Ishikawa (cell line): ENCODE measurements at regions not wholly inside any gene's neighbourhood (a gene's known extent, or its start where the extent isn't known, plus 50 kb on each side); places are given as distances from the start of the nearest gene placed in this dataset.

ENCODE experiments used
- CEBPB ChIP-seq: IDR thresholded peaks from 2 replicates; pipeline ENCODE4 v1.6.1; 2012
- CREB1 ChIP-seq: IDR thresholded peaks from 2 replicates; pipeline ENCODE4 v1.6.1; 2012; ENCODE audit warnings: low read depth
- EGR1 ChIP-seq: IDR thresholded peaks from 2 replicates; pipeline ENCODE4 v1.6.1; 2012
- EP300 ChIP-seq: IDR thresholded peaks from 2 replicates; pipeline ENCODE4 v1.6.1; 2012; ENCODE audit warnings: borderline replicate concordance
- FOXM1 ChIP-seq: IDR thresholded peaks from 2 replicates; pipeline ENCODE4 v1.6.1; 2012; ENCODE audit warnings: low read depth, borderline replicate concordance
- NFIC ChIP-seq: IDR thresholded peaks from 2 replicates; pipeline ENCODE4 v1.6.1; 2012
- RAD21 ChIP-seq: IDR thresholded peaks from 2 replicates; pipeline ENCODE4 v1.6.1; 2012; ENCODE audit warnings: low read depth
- TAF1 ChIP-seq: IDR thresholded peaks from 2 replicates; pipeline ENCODE4 v1.6.1; 2012; ENCODE audit warnings: low read depth, mild to moderate bottlenecking
- TCF12 ChIP-seq: IDR thresholded peaks from 2 replicates; pipeline ENCODE4 v1.6.1; 2012; ENCODE audit warnings: low read depth
- TEAD4 ChIP-seq: IDR thresholded peaks from 2 replicates; pipeline ENCODE4 v1.6.1; 2012
- YY1 ChIP-seq: IDR thresholded peaks from 2 replicates; pipeline ENCODE4 v1.6.1; 2012; ENCODE audit warnings: low read depth
- ZBTB7A ChIP-seq: IDR thresholded peaks from 2 replicates; pipeline ENCODE4 v1.6.1; 2012; ENCODE audit warnings: low read depth
- TF ChIP-seq, protein P1 (sequence below): IDR thresholded peaks from 2 replicates; pipeline ENCODE4 v1.6.1; 2012; ENCODE audit warnings: low read depth, mild to moderate bottlenecking
- TF ChIP-seq, protein P2 (sequence below): IDR thresholded peaks from 2 replicates; pipeline ENCODE4 v1.6.1; 2012
- TF ChIP-seq, protein P3 (sequence below): IDR thresholded peaks from 2 replicates; pipeline ENCODE4 v1.6.1; 2012

DNA sequence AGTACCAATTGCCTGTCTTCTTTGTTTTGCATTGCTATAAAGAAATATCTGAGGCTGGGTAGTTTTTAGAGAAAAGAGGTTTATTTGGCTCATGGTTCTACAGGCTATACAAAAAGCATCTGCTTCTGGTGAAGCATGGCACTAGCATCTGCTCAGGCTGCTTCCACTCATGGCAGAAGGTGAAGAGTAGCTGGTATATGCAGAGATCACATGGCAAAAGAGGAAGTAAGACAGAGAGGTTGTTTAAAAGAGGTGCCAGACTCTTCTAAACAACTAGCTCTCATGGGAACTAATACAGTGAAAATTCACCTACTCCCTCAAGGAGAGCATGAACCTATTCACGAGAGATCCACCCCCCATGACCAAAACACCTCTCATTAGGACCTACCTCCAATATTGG, 56.7 kb upstream of the GUCA2B start:
- no peak for TF ChIP-seq ZBTB7A
- TF ChIP-seq FOXM1, result no peak
- TF ChIP-seq TEAD4, result no peak
- TF ChIP-seq, protein P1, sequence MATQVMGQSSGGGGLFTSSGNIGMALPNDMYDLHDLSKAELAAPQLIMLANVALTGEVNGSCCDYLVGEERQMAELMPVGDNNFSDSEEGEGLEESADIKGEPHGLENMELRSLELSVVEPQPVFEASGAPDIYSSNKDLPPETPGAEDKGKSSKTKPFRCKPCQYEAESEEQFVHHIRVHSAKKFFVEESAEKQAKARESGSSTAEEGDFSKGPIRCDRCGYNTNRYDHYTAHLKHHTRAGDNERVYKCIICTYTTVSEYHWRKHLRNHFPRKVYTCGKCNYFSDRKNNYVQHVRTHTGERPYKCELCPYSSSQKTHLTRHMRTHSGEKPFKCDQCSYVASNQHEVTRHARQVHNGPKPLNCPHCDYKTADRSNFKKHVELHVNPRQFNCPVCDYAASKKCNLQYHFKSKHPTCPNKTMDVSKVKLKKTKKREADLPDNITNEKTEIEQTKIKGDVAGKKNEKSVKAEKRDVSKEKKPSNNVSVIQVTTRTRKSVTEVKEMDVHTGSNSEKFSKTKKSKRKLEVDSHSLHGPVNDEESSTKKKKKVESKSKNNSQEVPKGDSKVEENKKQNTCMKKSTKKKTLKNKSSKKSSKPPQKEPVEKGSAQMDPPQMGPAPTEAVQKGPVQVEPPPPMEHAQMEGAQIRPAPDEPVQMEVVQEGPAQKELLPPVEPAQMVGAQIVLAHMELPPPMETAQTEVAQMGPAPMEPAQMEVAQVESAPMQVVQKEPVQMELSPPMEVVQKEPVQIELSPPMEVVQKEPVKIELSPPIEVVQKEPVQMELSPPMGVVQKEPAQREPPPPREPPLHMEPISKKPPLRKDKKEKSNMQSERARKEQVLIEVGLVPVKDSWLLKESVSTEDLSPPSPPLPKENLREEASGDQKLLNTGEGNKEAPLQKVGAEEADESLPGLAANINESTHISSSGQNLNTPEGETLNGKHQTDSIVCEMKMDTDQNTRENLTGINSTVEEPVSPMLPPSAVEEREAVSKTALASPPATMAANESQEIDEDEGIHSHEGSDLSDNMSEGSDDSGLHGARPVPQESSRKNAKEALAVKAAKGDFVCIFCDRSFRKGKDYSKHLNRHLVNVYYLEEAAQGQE, result no peak
- TF ChIP-seq EGR1, result no peak
- TF ChIP-seq YY1, result no peak
- TF ChIP-seq TCF12, result no peak
- no peak for TF ChIP-seq TAF1
- TF ChIP-seq RAD21, result no peak
- TF ChIP-seq, protein P2, sequence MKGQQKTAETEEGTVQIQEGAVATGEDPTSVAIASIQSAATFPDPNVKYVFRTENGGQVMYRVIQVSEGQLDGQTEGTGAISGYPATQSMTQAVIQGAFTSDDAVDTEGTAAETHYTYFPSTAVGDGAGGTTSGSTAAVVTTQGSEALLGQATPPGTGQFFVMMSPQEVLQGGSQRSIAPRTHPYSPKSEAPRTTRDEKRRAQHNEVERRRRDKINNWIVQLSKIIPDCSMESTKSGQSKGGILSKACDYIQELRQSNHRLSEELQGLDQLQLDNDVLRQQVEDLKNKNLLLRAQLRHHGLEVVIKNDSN, result no peak
- no peak for TF ChIP-seq NFIC
- no peak for TF ChIP-seq EP300
- TF ChIP-seq, protein P3, sequence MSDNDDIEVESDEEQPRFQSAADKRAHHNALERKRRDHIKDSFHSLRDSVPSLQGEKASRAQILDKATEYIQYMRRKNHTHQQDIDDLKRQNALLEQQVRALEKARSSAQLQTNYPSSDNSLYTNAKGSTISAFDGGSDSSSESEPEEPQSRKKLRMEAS, result no peak

DNA sequence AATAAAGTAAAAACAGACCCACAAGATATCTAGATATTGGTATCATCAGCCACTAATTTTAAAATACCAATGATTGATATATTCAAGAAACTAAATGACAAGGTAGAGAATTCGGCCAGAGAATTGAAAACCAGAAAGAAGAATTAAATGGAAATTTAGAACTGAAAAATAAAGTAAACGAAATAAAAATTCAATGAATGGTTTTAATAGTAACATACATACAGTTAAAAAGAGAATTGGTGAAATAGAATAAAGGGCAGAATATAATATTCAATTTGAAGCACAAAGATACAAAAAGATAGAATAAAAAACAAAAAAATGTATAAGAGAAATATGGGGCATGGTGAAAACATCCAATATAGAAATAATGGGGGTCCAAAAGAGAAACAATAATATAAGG, 64.0 kb upstream of the GUCA2B start:
- TF ChIP-seq RAD21, result no peak
- no peak for TF ChIP-seq EGR1
- TF ChIP-seq YY1, result no peak
- no peak for TF ChIP-seq CREB1
- TF ChIP-seq TEAD4, result no peak
- TF ChIP-seq, protein P1, result no peak
- TF ChIP-seq EP300, result no peak
- TF ChIP-seq TCF12, result no peak

DNA sequence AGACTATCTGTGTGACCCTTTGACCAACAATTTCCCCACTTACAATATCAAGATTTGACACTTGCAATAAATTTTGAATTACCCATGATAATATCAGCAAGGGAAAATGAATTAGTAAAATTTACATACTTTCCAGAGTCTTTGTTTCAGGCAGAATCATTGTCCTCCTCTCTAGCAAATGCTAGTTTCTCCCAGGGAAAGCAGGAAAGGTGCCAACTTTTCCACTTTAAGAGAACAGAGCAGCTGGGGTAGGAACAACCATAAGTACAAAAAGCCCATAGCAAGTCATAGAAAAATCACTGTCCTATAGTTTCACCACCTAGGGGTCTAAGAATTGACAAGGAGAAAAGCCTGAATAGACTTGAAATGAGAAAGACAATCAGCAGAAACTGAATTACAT, 67.1 kb upstream of the GUCA2B start:
- TF ChIP-seq TCF12 (no peak), ZBTB7A (no peak), CEBPB (no peak), RAD21 (no peak), NFIC (no peak), TEAD4 (no peak)
- TF ChIP-seq, protein P2, result no peak
- TF ChIP-seq, protein P3, result no peak

DNA sequence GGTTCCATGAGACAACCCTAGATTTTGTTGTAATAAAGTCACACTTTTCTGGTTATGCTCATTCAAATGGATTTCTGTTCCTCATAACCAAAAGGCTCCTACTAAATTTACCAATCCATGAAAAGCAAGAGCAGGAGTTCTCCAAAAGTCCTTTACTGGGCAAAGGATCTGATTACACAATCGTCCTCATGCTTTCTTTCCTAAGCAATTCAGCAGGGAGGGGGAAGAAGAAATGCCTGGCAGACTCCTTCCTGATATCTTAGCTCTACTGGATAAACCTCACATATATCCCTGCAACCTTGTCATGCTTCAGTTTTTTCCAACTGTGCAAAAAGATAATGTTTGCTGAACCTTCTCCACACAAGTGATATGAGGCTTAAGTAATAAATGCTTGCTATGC, 67.6 kb upstream of the GUCA2B start:
- TF ChIP-seq FOXM1 (no peak), CEBPB (peak; percentile 59)

DNA sequence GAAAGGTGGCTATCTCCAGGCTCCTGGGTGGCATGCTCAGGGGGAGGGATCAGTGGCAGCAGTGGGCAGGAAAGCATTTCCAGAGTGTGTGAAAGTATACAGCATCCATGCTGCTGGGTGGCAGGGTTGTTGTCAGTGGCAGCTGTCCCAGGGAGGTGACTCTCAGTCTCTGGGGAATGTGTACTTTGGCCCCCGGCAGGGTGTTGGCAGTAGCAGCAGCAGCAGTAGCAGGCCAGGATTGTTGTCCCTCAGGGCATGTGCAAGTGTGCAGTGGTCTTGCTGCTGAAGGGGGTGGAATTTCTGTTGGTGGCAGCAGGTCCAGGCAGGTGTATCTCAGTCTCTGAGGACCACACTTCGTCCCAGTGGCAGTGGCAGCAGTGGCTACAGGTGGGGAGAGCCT, 71.7 kb upstream of the GUCA2B start:
- TF ChIP-seq CEBPB (no peak), RAD21 (no peak), ZBTB7A (no peak), EGR1 (no peak), NFIC (no peak), EP300 (no peak), YY1 (no peak), TEAD4 (no peak), CREB1 (no peak), FOXM1 (no peak), TAF1 (no peak), TCF12 (no peak)
- TF ChIP-seq, protein P3, result no peak
- TF ChIP-seq, protein P1, result no peak
- TF ChIP-seq, protein P2, result no peak
